NCI-H1694 (cell line): ENCODE measurements at regions not wholly inside any gene's neighbourhood (a gene's known extent, or its start where the extent isn't known, plus 50 kb on each side); places are given as distances from the start of the nearest gene placed in this dataset.
"Not testable (repeated sequence)": the region's sequence is repeated elsewhere in the genome, so short reads cannot be mapped to it uniquely, and the experiment has no call there.

Source experiments
- DNase-seq: peaks from one replicate; lab custom pipeline; 2025; lab: John Stamatoyannopoulos, UW

GRCh38 chr5:32842813-32843530 lies 131.9 kb downstream of the NPR3 start:
- DNase-seq, result no peak

DNA sequence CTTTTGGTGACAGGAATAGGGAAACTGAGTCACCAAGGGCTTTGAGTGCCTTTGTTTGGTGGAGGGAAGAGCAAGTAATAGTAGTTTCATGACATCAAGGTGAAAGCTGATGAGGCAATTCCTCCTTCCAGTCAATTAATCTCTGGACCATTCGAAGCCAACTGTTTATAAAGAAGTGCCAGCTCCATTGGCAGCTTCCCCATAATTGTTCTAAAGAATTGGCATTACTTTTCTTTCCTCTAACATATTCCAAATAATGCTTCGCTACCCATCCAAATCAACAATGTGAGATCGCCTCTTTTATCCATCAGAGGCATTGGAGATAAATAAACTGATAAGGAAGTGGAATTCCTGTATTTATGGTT lies 132.4 kb downstream of the NPR3 start:
- no peak for DNase-seq

GRCh38 chr5:32845171-32845570 lies 134.1 kb downstream of the NPR3 start:
- DNase-seq, result no peak

DNA sequence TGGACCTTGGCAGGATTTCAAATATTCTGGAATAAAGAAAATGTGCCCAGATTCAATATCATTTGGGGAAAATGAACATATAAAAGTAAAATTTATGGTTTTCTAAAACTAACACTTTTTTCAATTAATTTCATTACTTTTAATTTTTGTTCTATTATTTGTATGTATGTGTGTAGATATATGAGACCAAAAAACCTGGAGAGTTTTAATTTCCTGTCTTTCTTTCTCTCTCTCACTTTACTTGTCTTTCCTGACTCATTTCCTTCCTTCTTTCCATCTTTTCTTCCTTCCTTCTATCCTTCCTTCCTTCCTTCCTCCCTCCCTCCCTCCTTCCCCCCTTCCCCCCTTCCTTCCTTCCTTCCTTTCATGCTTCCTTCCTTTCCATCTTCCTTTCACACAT lies 137.0 kb downstream of the NPR3 start:
- DNase-seq, result no peak

DNA sequence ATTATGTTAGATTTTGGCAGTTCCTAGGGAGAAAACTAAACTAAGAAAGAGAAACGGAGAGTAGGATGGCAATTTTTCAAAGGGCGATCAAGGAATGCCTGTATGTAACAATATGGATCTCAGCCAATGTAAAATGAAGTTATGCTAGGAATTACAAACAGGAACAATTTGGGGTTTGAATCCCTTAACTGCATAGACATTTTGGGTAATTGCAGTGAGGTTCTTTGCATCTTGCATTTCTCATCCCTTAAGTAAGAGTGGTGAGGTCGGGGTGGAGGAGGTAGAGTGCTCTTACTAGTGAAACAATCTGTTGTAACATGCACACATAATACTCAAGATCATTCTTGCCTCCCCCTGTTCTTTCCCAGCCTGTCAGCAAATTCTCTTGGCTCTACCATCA lies 137.6 kb downstream of the NPR3 start:
- DNase-seq, result no peak

DNA sequence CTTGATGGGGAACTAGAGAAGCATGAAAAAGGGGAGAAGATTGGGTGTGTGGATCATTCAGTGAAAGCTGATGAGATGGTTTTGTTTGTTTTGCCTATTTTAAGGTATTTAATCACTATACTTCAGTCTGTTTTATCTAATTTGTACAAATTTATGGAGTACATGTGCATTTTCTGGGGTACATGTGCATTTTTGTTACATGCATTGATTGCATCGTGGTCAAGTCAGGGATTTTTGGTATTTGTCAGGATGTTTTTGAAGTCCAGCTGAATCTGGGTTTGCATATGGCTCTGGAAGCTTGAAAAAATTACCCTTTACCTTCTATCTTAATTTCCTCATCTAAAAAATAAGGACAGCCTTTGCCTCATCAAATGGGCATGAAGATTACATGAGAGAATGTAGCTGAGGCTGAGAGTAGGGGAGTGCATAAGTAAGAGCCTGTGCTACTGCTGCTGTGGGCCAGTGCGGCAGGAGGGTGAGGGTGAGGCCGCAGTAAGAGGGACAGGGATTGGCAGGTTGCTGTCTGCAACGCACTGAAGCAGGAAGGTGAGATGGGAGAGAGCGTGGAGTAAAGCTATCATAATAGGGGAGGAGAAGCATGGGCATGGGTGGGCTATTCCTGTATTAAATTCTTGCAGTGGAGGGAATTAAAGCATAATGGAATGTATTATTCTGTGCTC lies 139.8 kb downstream of the NPR3 start:
- no peak for DNase-seq

- no peak for DNase-seq
These were observed 140.5 kb downstream of the NPR3 start for GRCh38 chr5:32851559-32852173.

GRCh38 chr5:32852535-32852934 lies 141.4 kb downstream of the NPR3 start:
- no peak for DNase-seq

GRCh38 chr5:32852976-32853375 lies 141.9 kb downstream of the NPR3 start:
- DNase-seq, result no peak

GRCh38 chr5:32854473-32854872 lies 143.4 kb downstream of the NPR3 start:
- no peak for DNase-seq

DNA sequence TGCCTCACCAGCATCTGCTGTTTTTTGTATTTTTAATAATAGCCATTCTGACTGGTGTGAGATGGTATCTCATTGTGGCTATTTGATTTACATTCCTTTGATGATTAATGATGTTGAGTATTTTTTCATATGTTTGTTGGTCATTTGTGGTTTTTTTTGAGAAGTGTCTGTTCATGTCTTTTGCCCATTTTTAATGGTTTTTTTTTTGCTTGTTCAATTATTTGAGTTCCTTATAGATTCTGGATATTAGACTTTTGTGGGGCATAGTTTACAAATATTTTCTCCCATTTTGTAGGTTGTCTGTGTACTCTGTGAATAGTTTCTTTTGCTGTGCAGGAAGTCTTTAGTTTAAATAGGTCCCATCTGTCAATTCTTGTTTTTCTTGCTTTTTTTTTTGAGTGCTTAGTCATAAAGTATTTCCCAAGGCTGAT lies 148.1 kb downstream of the NPR3 start:
- DNase-seq, result no peak

DNA sequence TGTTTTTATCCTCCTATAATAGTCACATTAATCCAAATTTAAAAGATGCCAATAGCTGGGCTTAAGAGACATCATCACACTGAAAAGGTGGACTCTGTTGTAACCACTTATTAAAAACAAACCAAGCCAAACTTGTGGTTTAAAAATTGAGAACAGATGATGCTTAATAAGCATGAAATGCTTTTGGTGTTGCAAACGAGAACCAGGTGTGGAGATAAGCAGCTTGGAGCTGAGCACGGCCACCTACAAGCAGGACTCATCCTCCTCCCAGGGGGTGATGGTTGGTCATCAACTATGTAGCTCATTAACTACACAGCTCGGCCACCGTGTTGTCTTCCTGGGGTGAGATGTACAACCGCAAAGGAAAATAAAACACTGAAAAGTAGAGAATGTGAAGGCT lies 154.4 kb downstream of the NPR3 start:
- no peak for DNase-seq

GRCh38 chr5:32866138-32866537 lies 155.0 kb downstream of the NPR3 start:
- no peak for DNase-seq

DNA sequence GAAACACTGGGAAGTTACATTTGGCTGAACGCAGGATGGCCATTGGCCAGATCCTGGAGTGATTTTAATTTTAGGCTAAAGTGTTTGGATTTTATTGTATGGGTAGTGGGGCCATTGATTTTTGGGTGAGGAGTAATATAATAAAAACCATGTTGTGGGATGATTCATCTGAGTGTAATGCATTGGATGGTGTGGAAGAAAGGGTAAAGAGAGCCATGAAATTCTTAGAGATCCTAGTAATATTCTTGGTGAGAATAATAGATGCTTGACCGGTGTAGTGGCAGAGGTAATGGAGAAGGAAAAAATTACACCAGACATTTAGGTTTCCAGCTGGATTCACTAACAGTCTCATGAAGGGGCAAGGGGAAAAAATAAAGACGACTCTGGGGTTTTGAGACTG lies 158.1 kb downstream of the NPR3 start:
- no peak for DNase-seq

DNA sequence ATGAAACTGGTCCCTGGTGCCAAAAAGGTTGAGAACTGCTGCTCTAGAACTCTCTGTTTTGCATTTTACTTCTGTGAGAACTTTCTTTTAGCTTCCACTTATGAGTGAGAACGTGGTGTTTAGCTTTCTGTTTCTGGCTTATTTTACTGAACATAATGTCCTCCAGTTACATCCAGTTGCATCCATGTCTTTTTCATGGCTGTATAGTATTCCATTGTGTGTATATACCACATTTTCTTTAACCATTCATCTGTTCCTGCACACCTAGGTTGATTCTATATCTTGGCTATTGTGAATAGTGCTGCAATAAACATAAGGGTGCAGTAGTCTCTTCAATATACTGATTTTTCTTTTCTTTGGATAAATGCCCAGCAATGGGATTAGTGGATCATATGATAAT lies 165.7 kb downstream of the NPR3 start:
- no peak for DNase-seq

- DNase-seq, result not testable (repeated sequence)
These were observed 168.2 kb downstream of the NPR3 start for GRCh38 chr5:32879364-32879763.

GRCh38 chr5:32880796-32881195 lies 169.7 kb downstream of the NPR3 start:
- DNase-seq, result no peak

- DNase-seq, result no peak
These were observed 176.3 kb downstream of the NPR3 start for GRCh38 chr5:32887390-32887789.

- DNase-seq, result no peak
These were observed 178.0 kb downstream of the NPR3 start for GRCh38 chr5:32889078-32889477.

DNA sequence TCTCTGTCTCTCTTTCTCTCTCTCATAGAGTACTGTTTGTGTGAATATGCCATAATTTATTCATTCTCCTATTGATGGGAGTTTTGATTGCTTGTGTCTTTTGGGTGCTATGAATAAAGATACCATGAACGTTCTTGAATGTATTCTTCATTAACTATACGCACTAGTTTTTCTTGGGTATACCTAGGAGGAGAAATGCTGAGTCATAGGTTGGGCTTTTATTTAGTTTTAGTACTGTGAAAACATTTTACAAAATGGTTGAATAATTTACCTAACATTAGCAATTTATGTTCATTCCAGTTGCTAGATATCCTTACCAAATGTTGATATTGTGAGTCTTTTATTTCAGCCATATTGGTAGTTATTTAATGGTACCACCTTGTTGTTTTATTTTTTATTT lies 192.5 kb downstream of the NPR3 start:
- DNase-seq, result no peak

DNA sequence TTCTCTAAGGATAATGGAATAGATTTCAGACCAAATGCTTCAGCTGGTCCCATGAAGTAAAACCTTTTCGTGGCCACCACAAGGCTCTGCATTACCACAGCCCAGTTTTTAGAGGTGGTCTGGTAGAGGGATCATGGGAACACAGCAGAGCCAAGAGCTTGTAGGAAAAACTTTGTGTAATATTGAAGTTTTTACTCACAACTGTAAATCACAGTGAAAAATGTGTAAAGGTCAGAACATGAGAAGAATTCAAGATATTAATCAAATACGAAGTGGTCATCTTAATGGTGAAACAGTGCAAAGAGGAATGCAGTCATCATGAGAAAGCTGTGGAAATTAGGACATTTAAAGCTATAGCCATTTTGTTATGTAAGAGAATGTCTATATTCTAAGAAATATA lies 197.5 kb downstream of the NPR3 start:
- no peak for DNase-seq

GRCh38 chr5:32909207-32909606 lies 198.1 kb downstream of the NPR3 start:
- DNase-seq, result no peak

- DNase-seq, result no peak
These were observed 205.5 kb downstream of the NPR3 start for GRCh38 chr5:32916648-32917047.

- no peak for DNase-seq
These were observed 217.6 kb downstream of the NPR3 start for GRCh38 chr5:32928761-32929160.
